Neural progenitor cell (in vitro differentiated cells): ENCODE measurements at regions not wholly inside any gene's neighbourhood (a gene's known extent, or its start where the extent isn't known, plus 50 kb on each side); places are given as distances from the start of the nearest gene placed in this dataset.

Experiments
- EZH2phosphoT487 ChIP-seq: fragments of 200-600 bp; sonication (generic); IDR thresholded peaks from 2 replicates; pipeline ENCODE4 v1.6.1; 2017; ENCODE audit warnings: antibody characterized with exemption
- TF ChIP-seq, protein P1 (sequence below): fragments of 200-600 bp; sonication (generic); IDR thresholded peaks from 2 replicates; pipeline ENCODE4 v1.5.1; 2017; ENCODE audit warnings: antibody characterized with exemption, mild to moderate bottlenecking

DNA sequence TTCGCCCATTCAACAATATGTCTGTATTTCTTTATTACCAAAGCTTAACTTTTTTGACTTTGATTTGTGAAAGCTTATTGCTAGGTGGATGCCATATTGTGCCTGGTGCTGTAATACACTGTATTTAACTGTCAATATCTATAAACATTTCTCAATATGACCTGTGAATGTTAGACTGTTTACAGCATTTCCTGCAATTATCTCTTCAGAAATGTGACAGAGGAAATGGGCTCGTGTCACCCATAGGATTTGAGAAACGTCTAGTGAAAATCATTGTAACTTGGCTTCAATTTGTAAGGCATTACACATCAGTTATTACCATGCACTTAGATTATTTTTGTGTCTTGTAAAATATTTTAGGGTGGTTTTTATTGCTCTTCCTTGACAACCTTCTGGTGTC, 237.8 kb upstream of the ADGRL2 start:
- TF ChIP-seq EZH2phosphoT487, result no peak
- TF ChIP-seq, protein P1, sequence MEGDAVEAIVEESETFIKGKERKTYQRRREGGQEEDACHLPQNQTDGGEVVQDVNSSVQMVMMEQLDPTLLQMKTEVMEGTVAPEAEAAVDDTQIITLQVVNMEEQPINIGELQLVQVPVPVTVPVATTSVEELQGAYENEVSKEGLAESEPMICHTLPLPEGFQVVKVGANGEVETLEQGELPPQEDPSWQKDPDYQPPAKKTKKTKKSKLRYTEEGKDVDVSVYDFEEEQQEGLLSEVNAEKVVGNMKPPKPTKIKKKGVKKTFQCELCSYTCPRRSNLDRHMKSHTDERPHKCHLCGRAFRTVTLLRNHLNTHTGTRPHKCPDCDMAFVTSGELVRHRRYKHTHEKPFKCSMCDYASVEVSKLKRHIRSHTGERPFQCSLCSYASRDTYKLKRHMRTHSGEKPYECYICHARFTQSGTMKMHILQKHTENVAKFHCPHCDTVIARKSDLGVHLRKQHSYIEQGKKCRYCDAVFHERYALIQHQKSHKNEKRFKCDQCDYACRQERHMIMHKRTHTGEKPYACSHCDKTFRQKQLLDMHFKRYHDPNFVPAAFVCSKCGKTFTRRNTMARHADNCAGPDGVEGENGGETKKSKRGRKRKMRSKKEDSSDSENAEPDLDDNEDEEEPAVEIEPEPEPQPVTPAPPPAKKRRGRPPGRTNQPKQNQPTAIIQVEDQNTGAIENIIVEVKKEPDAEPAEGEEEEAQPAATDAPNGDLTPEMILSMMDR, result no peak
